ENCODE measurements at regions not wholly inside any gene's neighbourhood (a gene's known extent, or its start where the extent isn't known, plus 50 kb on each side); places are given as distances from the start of the nearest gene placed in this dataset.

DNA sequence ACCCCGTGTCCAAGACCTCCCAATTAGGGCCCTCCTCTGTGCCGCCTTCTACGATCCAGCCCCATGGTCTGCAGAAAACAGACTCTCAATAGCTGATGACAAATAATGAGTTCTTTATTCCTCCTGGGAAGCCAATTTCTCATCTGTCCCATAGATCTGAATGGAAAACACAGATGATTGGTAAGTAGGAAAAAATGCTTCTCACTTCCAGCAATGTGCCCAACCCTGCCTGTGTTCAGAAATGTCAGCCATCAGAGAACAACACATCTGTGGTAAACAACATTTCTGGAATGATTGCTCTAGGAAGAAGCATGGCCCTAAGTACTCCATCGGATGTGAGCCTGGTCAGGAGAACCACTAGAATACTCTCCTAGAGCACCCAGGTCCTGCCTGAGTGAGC, 240.5 kb upstream of the HES1 start:
- TF ChIP-seq, protein P1, sequence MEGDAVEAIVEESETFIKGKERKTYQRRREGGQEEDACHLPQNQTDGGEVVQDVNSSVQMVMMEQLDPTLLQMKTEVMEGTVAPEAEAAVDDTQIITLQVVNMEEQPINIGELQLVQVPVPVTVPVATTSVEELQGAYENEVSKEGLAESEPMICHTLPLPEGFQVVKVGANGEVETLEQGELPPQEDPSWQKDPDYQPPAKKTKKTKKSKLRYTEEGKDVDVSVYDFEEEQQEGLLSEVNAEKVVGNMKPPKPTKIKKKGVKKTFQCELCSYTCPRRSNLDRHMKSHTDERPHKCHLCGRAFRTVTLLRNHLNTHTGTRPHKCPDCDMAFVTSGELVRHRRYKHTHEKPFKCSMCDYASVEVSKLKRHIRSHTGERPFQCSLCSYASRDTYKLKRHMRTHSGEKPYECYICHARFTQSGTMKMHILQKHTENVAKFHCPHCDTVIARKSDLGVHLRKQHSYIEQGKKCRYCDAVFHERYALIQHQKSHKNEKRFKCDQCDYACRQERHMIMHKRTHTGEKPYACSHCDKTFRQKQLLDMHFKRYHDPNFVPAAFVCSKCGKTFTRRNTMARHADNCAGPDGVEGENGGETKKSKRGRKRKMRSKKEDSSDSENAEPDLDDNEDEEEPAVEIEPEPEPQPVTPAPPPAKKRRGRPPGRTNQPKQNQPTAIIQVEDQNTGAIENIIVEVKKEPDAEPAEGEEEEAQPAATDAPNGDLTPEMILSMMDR (conservative IDR thresholded peaks at IDR 0.05 in 1 of 2, IDR thresholded peaks at IDR 0.05 in 1 of 2; ENCODE audit: extremely low read depth in 1 of 2, insufficient read depth in 1 of 2, low read depth in 1 of 2, low read length in 2 of 2) = no peak
- TF ChIP-seq EZH2 (IDR thresholded peaks at IDR 0.05; ENCODE audit: borderline replicate concordance, low read length) = no peak
